Stimulated activated naive B cell treated with anti-CD40 and anti-IgM and Interleukin-4, amounts not matched to agents 10 μg/mL and 1 μg/mL and 100 μg/mL, for 72 hours (primary cell): ENCODE measurements at regions not wholly inside any gene's neighbourhood (a gene's known extent, or its start where the extent isn't known, plus 50 kb on each side); places are given as distances from the start of the nearest gene placed in this dataset.

Experiments used
- ATAC-seq, 2 donors: fragments of 150-1000 bp; cut with Tn5 transposase; replicated peaks; 2 replicates each; pipeline ENCODE4 v1.10.0; 2021; ENCODE audit warnings: moderate library complexity in 1 of 2
- DNase-seq: peaks from one replicate; pipeline ENCODE4 v3.0.0; 2021
- H3K27ac Mint-ChIP-seq: one replicate; pipeline ENCODE4 v1.8.0; 2022; ENCODE audit warnings: mild to moderate bottlenecking, mixed read lengths
- H3K27me3 Mint-ChIP-seq, 2 donors: one replicate each; pipeline ENCODE4 v1.8.0; 2022; ENCODE audit warnings: mixed read lengths in 2 of 2
- H3K36me3 Mint-ChIP-seq, 2 donors: one replicate each; pipeline ENCODE4 v1.8.0; 2022; ENCODE audit warnings: mixed read lengths in 2 of 2, mild to moderate bottlenecking in 1 of 2
- H3K4me1 Mint-ChIP-seq, 2 donors: one replicate each; pipeline ENCODE4 v1.8.0; 2022; ENCODE audit warnings: mixed read lengths in 2 of 2, mild to moderate bottlenecking in 1 of 2
- H3K4me3 Mint-ChIP-seq, 2 donors: one replicate each; pipeline ENCODE4 v1.8.0; 2022; ENCODE audit warnings: mild to moderate bottlenecking in 2 of 2, mixed read lengths in 2 of 2, moderate library complexity in 1 of 2
- H3K9me3 Mint-ChIP-seq, 2 donors: one replicate each; pipeline ENCODE4 v1.8.0; 2022; ENCODE audit warnings: mixed read lengths in 2 of 2, mild to moderate bottlenecking in 1 of 2

DNA sequence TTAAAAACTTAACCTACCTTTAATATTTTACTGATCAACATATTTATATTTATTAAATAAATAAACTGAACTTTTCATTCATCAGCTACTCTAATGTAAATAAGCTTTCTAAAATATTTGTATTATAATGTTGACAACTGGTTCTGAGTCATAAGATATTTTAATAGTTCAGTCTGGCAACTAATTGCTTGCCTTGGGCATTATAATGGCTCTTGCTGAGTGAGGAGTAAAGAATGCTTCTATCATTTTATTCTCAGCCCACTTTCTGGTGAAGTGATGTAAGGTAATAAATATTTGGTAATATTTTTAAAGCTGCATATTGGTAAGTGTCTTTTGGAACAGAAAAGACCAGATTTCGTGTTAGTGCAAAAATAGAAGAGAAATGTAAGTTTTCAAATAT, 81.5 kb downstream of the DIPK2A start:
- Mint-ChIP-seq H3K27me3 (peaks cover 0 to 4% of the 10 kb centered on the region in 2 donors), H3K9me3 (no peaks in the 10 kb centered on the region), H3K36me3 (no peaks in the 10 kb centered on the region), H3K4me1 (no peaks in the 10 kb centered on the region), H3K27ac (no peak overlapping the region), H3K4me3 (no peak overlapping the region)
- DNase-seq (no peak), ATAC-seq (no peak)

DNA sequence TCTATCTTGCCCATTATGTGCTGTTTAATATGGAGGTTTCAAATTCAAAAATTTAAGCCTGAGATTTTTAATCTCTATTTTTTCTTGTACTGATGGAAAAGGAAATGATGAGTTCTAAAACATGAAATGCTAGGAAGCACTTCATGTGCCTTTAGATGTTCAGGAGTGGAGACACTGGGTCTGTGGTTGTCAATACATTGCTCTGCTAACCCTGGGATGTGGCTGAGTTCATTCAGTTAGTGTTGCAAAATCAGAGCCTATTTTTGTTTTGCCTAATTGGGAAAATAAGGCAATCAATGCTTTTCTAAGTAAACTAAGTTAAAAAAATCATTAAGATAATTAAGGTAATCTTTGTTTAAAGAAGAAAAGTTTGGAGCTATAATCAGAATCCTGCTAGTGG, 83.1 kb downstream of the DIPK2A start:
- ATAC-seq (no peak), DNase-seq (no peak)
- no peaks in the 10 kb centered on the region for H3K9me3 Mint-ChIP-seq
- H3K4me3 Mint-ChIP-seq = no peak overlapping the region
- H3K4me1 Mint-ChIP-seq = no peaks in the 10 kb centered on the region
- H3K36me3 Mint-ChIP-seq = no peaks in the 10 kb centered on the region
- peaks cover 0 to 4% of the 10 kb centered on the region in 2 donors for H3K27me3 Mint-ChIP-seq
- no peak overlapping the region for H3K27ac Mint-ChIP-seq

DNA sequence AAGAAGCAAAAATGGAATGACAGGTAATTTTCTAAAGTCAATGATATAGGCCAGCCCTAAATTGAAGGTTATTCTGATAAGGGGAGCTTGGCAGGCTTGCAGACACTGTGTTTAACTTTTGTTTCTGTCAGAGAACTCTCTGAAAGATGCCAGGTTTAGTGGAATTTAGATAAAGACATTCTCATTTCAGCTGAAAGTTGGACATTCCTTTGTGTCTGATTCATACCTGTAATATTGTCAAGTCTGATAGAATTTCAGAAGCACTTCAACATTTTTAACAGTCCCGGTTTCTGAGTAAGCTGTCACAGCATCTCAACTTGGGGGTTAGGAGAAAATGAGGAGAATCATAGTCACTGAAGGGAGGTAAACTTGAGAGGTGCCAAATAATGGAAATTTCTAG, 84.0 kb downstream of the DIPK2A start:
- ATAC-seq = no peak
- Mint-ChIP-seq H3K9me3 (no peaks in the 10 kb centered on the region), H3K4me1 (no peaks in the 10 kb centered on the region), H3K27ac (no peak overlapping the region), H3K36me3 (no peaks in the 10 kb centered on the region), H3K4me3 (no peak overlapping the region), H3K27me3 (peaks cover 0 to 4% of the 10 kb centered on the region in 2 donors)
- no peak for DNase-seq

DNA sequence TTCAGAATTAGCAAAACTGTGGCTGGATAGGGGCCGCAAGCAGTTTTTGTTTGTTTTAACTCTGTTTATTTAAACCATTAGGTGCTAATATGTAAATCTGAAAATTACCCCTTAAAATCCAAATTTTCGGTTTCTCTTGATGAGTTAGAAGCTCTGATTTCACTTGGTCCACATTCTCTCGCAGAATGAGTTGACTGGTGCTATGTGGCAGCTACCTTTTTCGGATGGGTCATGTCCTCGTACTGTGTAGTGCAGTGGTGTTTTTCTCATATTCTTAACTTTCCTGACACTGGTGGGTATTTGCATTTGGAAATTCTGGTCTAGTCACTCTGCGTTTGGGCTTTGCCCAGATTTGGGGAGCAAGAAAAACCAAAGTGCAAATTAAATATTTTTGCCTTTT, 87.1 kb downstream of the DIPK2A start:
- no peak for ATAC-seq
- Mint-ChIP-seq H3K27me3 (no peaks in the 10 kb centered on the region), H3K4me3 (no peak overlapping the region), H3K9me3 (no peaks in the 10 kb centered on the region), H3K4me1 (no peaks in the 10 kb centered on the region), H3K27ac (no peak overlapping the region), H3K36me3 (no peaks in the 10 kb centered on the region)
- no peak for DNase-seq

DNA sequence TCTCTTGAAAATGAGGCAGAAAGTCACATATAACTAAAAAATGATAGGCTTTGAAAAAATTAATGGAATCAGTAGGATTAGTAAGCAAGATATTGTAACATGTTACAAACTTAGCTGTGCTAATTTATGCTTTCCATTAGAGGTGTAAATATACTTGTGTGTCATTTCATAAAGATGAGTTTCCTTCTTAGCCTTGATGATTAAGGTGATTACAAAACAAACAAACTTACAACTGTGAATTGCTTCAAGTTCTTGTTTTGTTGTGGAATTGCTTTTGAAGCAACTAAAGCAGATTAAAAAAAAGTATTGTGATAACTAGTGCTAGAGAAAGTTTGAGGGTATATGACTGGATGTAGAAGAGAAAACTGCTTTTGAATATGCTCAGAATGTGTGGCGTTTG, 87.9 kb downstream of the DIPK2A start:
- Mint-ChIP-seq H3K9me3 (no peaks in the 10 kb centered on the region), H3K4me3 (no peak overlapping the region), H3K36me3 (no peaks in the 10 kb centered on the region), H3K27me3 (no peaks in the 10 kb centered on the region), H3K27ac (no peak overlapping the region), H3K4me1 (no peaks in the 10 kb centered on the region)
- DNase-seq (no peak), ATAC-seq (no peak)

DNA sequence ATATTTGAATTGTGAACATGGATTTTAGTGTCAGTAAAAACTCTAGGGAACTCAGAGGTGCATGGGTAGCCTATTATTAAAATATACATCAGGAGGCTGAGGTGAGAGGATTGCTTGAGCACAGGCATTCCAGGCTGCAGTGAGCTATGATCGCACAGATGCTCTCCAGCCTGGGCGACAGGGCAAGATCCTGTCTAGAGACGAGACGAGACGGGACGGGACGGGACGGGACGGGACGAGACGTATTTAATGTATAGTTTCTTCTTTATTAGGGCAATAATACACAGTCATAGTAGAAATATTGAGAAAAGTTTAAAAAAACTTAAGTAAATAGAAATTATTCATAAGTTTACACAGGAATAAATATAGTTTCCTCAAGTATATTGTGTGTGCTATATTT, 89.3 kb downstream of the DIPK2A start:
- no peaks in the 10 kb centered on the region for H3K9me3 Mint-ChIP-seq

DNA sequence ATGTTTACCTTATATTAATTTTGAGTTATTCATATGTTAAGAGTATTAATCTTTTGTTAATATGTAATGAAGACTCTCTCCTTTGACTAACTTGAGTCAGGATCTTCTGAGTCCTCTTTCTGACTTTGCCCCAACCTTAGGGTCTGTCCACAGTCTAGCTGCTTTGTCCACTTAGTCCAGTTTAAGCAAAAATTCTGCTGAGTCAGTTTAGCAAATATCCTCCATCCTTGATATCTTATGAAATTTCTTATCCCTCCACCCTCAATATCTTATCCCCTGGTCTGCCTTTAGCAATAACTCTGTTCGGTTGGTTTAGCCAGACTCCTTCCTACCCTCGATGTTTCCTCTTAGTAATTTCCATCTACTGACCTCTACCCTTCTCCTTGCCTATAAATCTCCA, 91.7 kb downstream of the DIPK2A start:
- H3K4me3 Mint-ChIP-seq = no peak overlapping the region
- no peaks in the 10 kb centered on the region for H3K9me3 Mint-ChIP-seq
- H3K27me3 Mint-ChIP-seq = peaks cover 0 to 4% of the 10 kb centered on the region in 2 donors
- no peaks in the 10 kb centered on the region for H3K4me1 Mint-ChIP-seq
- no peak for ATAC-seq
- H3K27ac Mint-ChIP-seq = no peak overlapping the region
- no peak for DNase-seq
- no peaks in the 10 kb centered on the region for H3K36me3 Mint-ChIP-seq

More for the DNA sequence above, 89.3 kb downstream of the DIPK2A start:
- Mint-ChIP-seq H3K4me1 (no peaks in the 10 kb centered on the region), H3K27me3 (no peaks in the 10 kb centered on the region), H3K4me3 (no peak overlapping the region), H3K27ac (no peak overlapping the region), H3K36me3 (no peaks in the 10 kb centered on the region)
- ATAC-seq = no peak
- no peak for DNase-seq

DNA sequence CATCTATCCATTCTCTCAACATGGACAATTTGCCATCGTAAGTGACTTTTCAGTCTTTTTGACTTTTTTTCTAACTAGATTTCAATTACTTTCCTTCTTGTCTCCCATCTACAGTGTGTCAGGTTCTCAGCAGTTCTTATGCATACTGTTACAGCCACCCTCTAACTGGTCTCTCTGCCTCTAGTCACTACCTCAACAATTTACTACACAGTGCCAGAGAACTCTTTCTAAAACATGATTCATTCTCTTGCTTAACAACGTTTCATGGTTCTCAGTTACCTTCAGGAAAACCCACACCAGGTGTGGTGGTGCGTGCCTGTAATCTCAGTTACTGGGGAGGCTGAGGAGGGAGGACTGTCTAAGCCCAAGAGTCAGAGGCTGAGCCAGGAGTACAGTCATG, 95.4 kb downstream of the DIPK2A start:
- Mint-ChIP-seq H3K4me3 (no peak overlapping the region), H3K27ac (no peak overlapping the region), H3K4me1 (no peaks in the 10 kb centered on the region), H3K36me3 (peaks cover 0 to 4% of the 10 kb centered on the region in 2 donors), H3K27me3 (peaks cover 0 to 4% of the 10 kb centered on the region in 2 donors), H3K9me3 (peaks cover 11 to 12% of the 10 kb centered on the region in 2 donors)
- DNase-seq (no peak), ATAC-seq (no peak)

DNA sequence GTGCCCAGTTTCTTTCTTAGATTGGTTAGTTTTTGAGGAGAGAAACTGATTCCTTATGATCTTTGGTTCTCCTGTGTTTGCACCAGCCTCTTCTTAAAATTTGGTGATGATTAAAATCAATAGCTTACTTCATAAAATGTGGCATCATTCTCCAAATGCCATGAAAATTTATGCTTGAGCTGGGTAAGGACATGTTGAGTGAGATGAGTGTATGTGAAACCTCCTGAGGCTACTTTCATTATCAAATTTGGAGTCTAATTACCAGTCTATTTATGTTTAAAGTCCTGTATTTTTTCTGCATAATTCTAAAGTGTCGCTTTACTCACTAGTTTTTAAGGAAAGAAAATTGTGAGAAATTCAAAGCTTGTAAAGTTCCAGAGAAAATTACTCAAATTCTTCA, 102.1 kb downstream of the DIPK2A start:
- H3K36me3 Mint-ChIP-seq = peaks cover 0 to 4% of the 10 kb centered on the region in 2 donors
- no peak for ATAC-seq

DNA sequence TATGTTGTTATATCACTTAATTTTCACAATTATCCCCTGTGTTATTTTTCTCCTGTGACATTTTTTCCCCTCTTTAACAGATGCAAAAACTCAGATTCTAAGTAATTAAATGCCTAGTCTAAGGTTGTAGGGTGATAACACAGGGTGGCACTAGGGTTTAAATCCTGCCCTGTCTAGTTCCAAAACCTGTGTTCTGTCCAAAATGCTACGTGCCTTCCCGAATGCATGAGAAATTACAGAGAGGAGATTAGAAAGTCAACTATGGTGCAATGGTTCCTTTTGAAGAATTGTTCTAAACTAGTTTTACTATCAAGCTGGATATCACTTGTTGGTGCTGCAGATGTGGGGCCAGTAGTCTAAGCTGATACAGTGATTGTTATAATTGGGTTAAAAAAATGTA, 108.0 kb downstream of the DIPK2A start:
- Mint-ChIP-seq H3K4me3 (no peak overlapping the region), H3K27ac (no peak overlapping the region), H3K4me1 (no peaks in the 10 kb centered on the region), H3K9me3 (peaks cover 2 to 3% of the 10 kb centered on the region in 2 donors), H3K36me3 (no peaks in the 10 kb centered on the region), H3K27me3 (peaks cover 5 to 11% of the 10 kb centered on the region in 2 donors)
- no peak for DNase-seq
- ATAC-seq = no peak

More for the DNA sequence above, 102.1 kb downstream of the DIPK2A start:
- Mint-ChIP-seq H3K4me3 (no peak overlapping the region), H3K27me3 (peaks cover 5 to 7% of the 10 kb centered on the region in 2 donors), H3K27ac (no peak overlapping the region), H3K9me3 (peaks cover 13 to 20% of the 10 kb centered on the region in 2 donors), H3K4me1 (no peaks in the 10 kb centered on the region)
- no peak for DNase-seq

DNA sequence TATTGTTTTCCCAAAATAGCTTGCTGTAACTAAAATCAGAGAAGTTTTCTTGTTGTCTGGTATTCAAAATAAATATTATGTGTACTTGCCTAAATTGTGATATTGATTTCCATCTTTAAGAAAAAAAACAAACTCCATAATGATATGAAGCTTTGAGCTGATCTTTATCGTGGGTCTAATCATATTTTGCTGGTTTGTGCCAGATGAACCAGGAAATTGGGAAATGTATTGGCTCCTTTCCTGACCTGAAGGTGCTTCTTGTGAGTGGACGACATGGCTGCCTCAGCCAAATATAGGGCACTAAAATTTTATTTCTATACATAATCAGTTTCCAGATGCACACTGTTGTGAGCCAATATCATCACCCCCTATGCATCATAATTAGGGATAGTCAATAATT, 113.3 kb downstream of the DIPK2A start:
- Mint-ChIP-seq H3K4me1 (no peaks in the 10 kb centered on the region), H3K27ac (no peak overlapping the region), H3K9me3 (no peaks in the 10 kb centered on the region), H3K4me3 (no peak overlapping the region), H3K27me3 (peaks cover 0 to 8% of the 10 kb centered on the region in 2 donors), H3K36me3 (no peaks in the 10 kb centered on the region)
- ATAC-seq (no peak), DNase-seq (no peak)

DNA sequence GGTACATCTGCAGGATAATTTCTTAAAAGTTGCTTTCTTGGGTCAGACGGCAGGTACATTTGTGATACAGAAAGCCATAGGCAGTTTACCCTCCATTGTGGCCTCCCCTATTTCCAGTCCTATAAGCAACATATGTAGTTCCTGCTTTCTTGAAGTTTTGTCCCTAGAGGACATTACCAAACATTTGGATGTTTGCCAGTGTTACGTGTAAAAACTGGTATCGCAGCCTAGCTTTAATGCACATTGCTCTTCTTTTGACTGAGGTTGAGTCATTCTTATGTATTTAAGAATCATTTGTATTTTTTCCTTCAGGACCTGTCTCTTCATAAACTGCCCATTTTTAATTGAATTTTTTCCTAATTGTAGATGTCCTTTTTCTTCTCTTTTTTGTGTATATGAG, 114.3 kb downstream of the DIPK2A start:
- ATAC-seq (no peak), DNase-seq (no peak)
- Mint-ChIP-seq H3K9me3 (no peaks in the 10 kb centered on the region), H3K4me1 (no peaks in the 10 kb centered on the region), H3K4me3 (no peak overlapping the region), H3K27me3 (peaks cover 0 to 8% of the 10 kb centered on the region in 2 donors), H3K27ac (no peak overlapping the region), H3K36me3 (no peaks in the 10 kb centered on the region)

DNA sequence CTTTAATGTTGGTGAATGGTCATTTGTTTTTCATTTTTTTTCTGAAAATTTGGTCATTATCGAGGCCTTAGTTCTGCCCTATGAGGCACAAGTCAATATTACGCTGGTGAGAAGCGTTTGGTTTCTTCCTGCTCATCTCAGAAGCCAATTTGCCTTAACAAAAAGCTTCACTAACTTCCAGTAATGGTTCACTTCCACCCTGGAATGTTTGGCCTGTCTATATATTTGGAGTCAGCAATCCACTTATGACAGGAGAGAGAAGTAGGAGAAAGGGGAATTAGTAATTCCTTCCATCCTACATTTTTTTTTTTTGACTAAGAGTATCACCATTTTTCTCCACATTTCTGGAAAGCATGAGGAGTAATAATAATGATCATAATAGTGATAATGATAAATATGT, 124.4 kb downstream of the DIPK2A start:
- ATAC-seq = no peak
- Mint-ChIP-seq H3K27me3 (peaks cover 0 to 8% of the 10 kb centered on the region in 2 donors), H3K27ac (no peak overlapping the region), H3K4me1 (no peaks in the 10 kb centered on the region), H3K36me3 (no peaks in the 10 kb centered on the region), H3K4me3 (no peak overlapping the region), H3K9me3 (peaks cover 0 to 2% of the 10 kb centered on the region in 2 donors)
- DNase-seq = no peak

DNA sequence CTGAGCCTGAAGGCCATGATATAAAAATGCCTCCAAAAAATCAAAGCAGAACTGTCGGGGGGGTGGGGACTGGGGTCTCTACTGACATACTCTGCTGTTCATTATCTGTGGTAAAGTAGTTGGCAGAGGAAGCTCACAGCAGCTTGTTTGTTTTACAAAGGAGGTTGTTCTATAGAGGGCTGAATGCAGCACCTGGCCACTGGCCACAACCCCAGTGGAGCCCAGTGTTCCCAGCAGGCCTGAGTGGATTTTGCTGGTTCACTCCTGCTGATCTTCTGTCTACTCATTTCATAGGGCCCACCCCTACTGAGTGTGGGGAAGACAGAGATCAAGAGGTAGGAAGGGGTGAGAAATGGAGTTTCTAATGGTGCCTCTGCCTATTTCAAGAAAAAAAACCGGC, 125.5 kb downstream of the DIPK2A start:
- H3K4me3 Mint-ChIP-seq = no peak overlapping the region
- H3K9me3 Mint-ChIP-seq = peaks cover 0 to 2% of the 10 kb centered on the region in 2 donors
- DNase-seq (no peak), ATAC-seq (no peak)
- no peaks in the 10 kb centered on the region for H3K36me3 Mint-ChIP-seq
- H3K27ac Mint-ChIP-seq = no peak overlapping the region
- peaks cover 0 to 8% of the 10 kb centered on the region in 2 donors for H3K27me3 Mint-ChIP-seq
- H3K4me1 Mint-ChIP-seq = no peaks in the 10 kb centered on the region

DNA sequence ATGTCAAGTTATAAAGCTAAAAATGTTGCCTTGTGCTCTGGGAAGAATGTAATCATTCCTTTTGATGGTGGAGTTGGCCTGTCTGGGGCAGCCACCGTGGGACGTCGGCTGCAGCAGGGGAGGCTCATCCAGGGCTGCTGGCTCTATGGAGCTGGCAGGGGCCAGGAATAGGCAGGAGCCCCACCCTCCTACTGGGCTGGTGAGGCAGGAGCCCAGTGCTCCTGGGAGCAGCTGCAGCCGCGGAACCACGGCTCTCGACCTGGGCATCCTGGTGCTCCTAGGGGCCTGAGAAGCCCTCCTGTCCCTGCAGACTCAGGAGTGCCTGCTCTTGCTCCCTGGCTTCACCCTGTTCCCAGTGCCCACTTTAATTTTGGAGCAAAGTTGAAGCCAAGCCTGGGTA, 127.1 kb downstream of the DIPK2A start:
- H3K27me3 Mint-ChIP-seq = peaks cover 0 to 8% of the 10 kb centered on the region in 2 donors
- ATAC-seq = no peak
- no peaks in the 10 kb centered on the region for H3K36me3 Mint-ChIP-seq
- no peaks in the 10 kb centered on the region for H3K4me1 Mint-ChIP-seq
- H3K4me3 Mint-ChIP-seq = no peak overlapping the region
- peaks cover 0 to 2% of the 10 kb centered on the region in 2 donors for H3K9me3 Mint-ChIP-seq
- no peak for DNase-seq
- no peak overlapping the region for H3K27ac Mint-ChIP-seq

DNA sequence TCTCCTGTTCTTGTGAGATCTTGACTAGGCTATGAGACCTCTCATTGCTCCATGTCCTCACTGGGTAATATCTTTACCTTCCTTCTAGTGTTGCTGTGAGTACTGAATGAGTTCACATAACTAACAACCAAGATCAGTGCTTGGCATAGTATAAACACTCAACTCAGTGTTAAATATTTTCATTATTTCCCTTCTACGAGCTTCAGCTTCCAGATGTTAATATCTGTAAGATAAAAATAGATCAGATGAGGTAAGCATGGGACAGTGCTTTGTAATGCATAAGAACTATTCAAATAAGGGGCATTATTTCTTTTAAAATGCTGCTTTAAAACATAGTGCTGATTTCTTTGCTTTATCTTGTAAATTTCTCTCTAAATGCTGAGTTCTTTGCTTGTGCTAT, 130.8 kb downstream of the DIPK2A start:
- H3K4me1 Mint-ChIP-seq = no peaks in the 10 kb centered on the region
- peaks cover 0 to 2% of the 10 kb centered on the region in 2 donors for H3K9me3 Mint-ChIP-seq
- H3K27ac Mint-ChIP-seq = no peak overlapping the region
- H3K27me3 Mint-ChIP-seq = peaks cover 0 to 4% of the 10 kb centered on the region in 2 donors
- H3K4me3 Mint-ChIP-seq = no peak overlapping the region
- no peak for DNase-seq
- no peak for ATAC-seq
- no peaks in the 10 kb centered on the region for H3K36me3 Mint-ChIP-seq
